Cerebellar cortex (tissue), 1 donor: ENCODE measurements at regions not wholly inside any gene's neighbourhood (a gene's known extent, or its start where the extent isn't known, plus 50 kb on each side); places are given as distances from the start of the nearest gene placed in this dataset.

Experiments
- DNase-seq: peaks from one replicate; pipeline ENCODE4 v3.0.0-alpha.2; 2015; ENCODE audit warnings: low spot score

- DNase-seq = no peak
Observed at GRCh38 chr5:168202996-168203395, 88.4 kb upstream of the WWC1 start.

GRCh38 chr5:168204165-168204564 lies 87.3 kb upstream of the WWC1 start:
- DNase-seq = no peak

- DNase-seq = no peak
Observed at GRCh38 chr5:168207450-168208029, 83.9 kb upstream of the WWC1 start.

GRCh38 chr5:168209244-168209995 lies 82.0 kb upstream of the WWC1 start:
- no peak for DNase-seq

- DNase-seq = no peak
Observed at GRCh38 chr5:168209997-168210396, 81.4 kb upstream of the WWC1 start.

GRCh38 chr5:168211245-168211644 lies 80.2 kb upstream of the WWC1 start:
- no peak for DNase-seq

- no peak for DNase-seq
Observed at GRCh38 chr5:168211936-168212335, 79.5 kb upstream of the WWC1 start.

GRCh38 chr5:168214071-168214470 lies 77.4 kb upstream of the WWC1 start:
- no peak for DNase-seq

GRCh38 chr5:168214886-168215285 lies 76.6 kb upstream of the WWC1 start:
- DNase-seq = no peak

GRCh38 chr5:168215646-168216045 lies 75.8 kb upstream of the WWC1 start:
- DNase-seq = no peak

- no peak for DNase-seq
Observed at GRCh38 chr5:168216989-168217388, 74.5 kb upstream of the WWC1 start.

- no peak for DNase-seq
Observed at GRCh38 chr5:168217497-168217896, 73.9 kb upstream of the WWC1 start.

- DNase-seq = no peak
Observed at GRCh38 chr5:168218746-168219145, 72.7 kb upstream of the WWC1 start.

GRCh38 chr5:168219515-168220410 lies 71.7 kb upstream of the WWC1 start:
- peak; percentile 92 for DNase-seq

GRCh38 chr5:168224085-168224484 lies 67.4 kb upstream of the WWC1 start:
- DNase-seq = no peak

GRCh38 chr5:168226012-168226411 lies 65.4 kb upstream of the WWC1 start:
- no peak for DNase-seq

- no peak for DNase-seq
Observed at GRCh38 chr5:168227001-168227400, 64.4 kb upstream of the WWC1 start.

GRCh38 chr5:168227973-168228615 lies 63.4 kb upstream of the WWC1 start:
- no peak for DNase-seq

GRCh38 chr5:168228668-168229067 lies 62.8 kb upstream of the WWC1 start:
- no peak for DNase-seq

GRCh38 chr5:168234133-168234532 lies 57.3 kb upstream of the WWC1 start:
- DNase-seq = no peak

GRCh38 chr5:168238463-168238862 lies 53.0 kb upstream of the WWC1 start:
- peak; percentile 74 for DNase-seq

GRCh38 chr5:168239325-168239724 lies 52.1 kb upstream of the WWC1 start:
- peak; percentile 59 for DNase-seq
